SU-DHL-6 (cell line): ENCODE measurements at regions not wholly inside any gene's neighbourhood (a gene's known extent, or its start where the extent isn't known, plus 50 kb on each side); places are given as distances from the start of the nearest gene placed in this dataset.
"Not testable (repeated sequence)": the region's sequence is repeated elsewhere in the genome, so short reads cannot be mapped to it uniquely, and the experiment has no call there.

ENCODE experiments used
- CTCF ChIP-seq: fragments of 200-600 bp; sonication (generic); IDR thresholded peaks from one replicate; pipeline ENCODE4 v1.5.1; 2017; ENCODE audit warnings: antibody characterized with exemption, mild to moderate bottlenecking, low read length, moderate library complexity; ENCODE audit not compliant: insufficient read depth, poor library complexity, severe bottlenecking
- EZH2phosphoT487 ChIP-seq: fragments of 200-600 bp; sonication (generic), shearing (Covaris generic); conservative IDR thresholded peaks from 2 replicates; pipeline ENCODE4 v1.6.1; 2018; ENCODE audit warnings: mild to moderate bottlenecking, antibody characterized with exemption, low read length, moderate library complexity, mixed read lengths

DNA sequence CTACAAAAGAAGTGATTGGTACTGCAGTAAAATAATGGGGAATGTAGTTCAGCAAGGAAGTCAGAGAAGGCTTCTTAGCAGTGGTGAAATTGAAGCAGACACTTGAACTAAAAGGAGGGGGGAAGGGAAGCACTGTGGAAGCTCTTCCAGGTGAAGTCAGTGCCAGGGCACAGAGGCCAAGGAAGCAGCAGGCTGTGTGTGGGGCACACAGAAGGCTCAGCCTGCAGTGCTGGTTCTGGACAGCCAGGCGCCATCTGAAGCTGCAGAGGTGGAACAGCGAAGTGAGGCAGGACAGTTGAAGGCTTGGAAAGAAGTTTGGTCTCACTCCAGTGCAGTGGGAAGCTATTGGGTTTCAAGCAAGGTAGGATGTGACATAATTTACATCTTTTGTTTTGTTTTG, 64.2 kb downstream of the ARHGAP11B start:
- not testable (repeated sequence) for TF ChIP-seq CTCF, EZH2phosphoT487
